HepG2 (cell line): ENCODE measurements at regions not wholly inside any gene's neighbourhood (a gene's known extent, or its start where the extent isn't known, plus 50 kb on each side); places are given as distances from the start of the nearest gene placed in this dataset.
"Not testable (repeated sequence)": the region's sequence is repeated elsewhere in the genome, so short reads cannot be mapped to it uniquely, and the experiment has no call there.

Experiments
- ATAC-seq: fragments of 200-7000 bp; cut with Tn5 transposase; 3 replicates; pipeline ENCODE4 v1.9.1; 2020; ENCODE audit warnings: mild to moderate bottlenecking, moderate library complexity
- BruUV-seq: library from RNA; stranded (reverse); fragments of 400-500 nt; replicated peaks from 2 replicates; lab custom pipeline; 2021; lab: Mats Ljungman, UMichigan
- CTCF ChIA-PET: fragments of 300-600 bp; formaldehyde crosslinking; extraction: SDS; loops from one replicate; lab custom pipeline; 2021; ENCODE audit warnings: low total read pairs, inconsistent platforms, low intra/inter-chr PET ratio; lab: Yijun Ruan, JAX
- POLR2A ChIA-PET: fragments of 350-600 bp; sonication (Branson Sonifier 250); formaldehyde crosslinking; loops from one replicate; lab custom pipeline; 2020; ENCODE audit warnings: antibody characterized with exemption, inconsistent platforms; lab: Yijun Ruan, JAX
- DNase-seq: peaks from one replicate; pipeline ENCODE4 v3.0.0-alpha.2; 2015; ENCODE audit warnings: low spot score
- FAIRE-seq: peaks from 3 replicates; lab custom pipeline; 2011; peaks lifted over from hg19 to GRCh38; lab: Jason Lieb, UNC
- H2AFZ ChIP-seq: one replicate; pipeline ENCODE4 v1.6.1; 2011; ENCODE audit warnings: low read length, inconsistent platforms
- H3K27ac ChIP-seq: fragments of 300-600 bp; 3 replicates; pipeline ENCODE4 v1.8.0; 2011; ENCODE audit warnings: mixed run types, mild to moderate bottlenecking, mixed read lengths, low read length, inconsistent platforms; ENCODE audit not compliant: insufficient read depth; ENCODE audit errors: extremely low read length
- H3K27me3 ChIP-seq, 2 experiments: fragments of 200-600 bp in 1 of 2; 2 replicates in 1 of 2; 3 replicates in 1 of 2; pipeline versions ENCODE4 v1.6.0 to v1.8.0; 2011; ENCODE audit warnings: low read length in 2 of 2, mild to moderate bottlenecking in 2 of 2, moderate library complexity in 2 of 2, inconsistent platforms in 1 of 2; ENCODE audit not compliant: insufficient read depth in 2 of 2, control insufficient read depth in 1 of 2
- H3K36me3 ChIP-seq, 2 experiments: fragments of 200-600 bp in 1 of 2; replicated peaks in 1 of 2; 2 replicates in 1 of 2; 3 replicates in 1 of 2; pipeline versions ENCODE4 v1.5.1 to v1.8.0; 2011; ENCODE audit warnings: low read length in 2 of 2, inconsistent platforms in 1 of 2; ENCODE audit not compliant: insufficient read depth in 2 of 2, control insufficient read depth in 1 of 2
- H3K4me1 ChIP-seq: 2 replicates; pipeline ENCODE4 v1.5.1; 2012; ENCODE audit warnings: low read length, inconsistent platforms; ENCODE audit not compliant: insufficient read depth
- H3K4me2 ChIP-seq: 2 replicates; pipeline ENCODE4 v1.6.0; 2011; ENCODE audit warnings: low read depth, low read length, inconsistent platforms
- H3K4me3 ChIP-seq, 3 experiments: fragments of 200-600 bp in 1 of 3; sonication (generic), shearing (Covaris generic) in 1 of 3; replicated peaks in 1 of 3; 2 replicates each; pipeline ENCODE4 v1.5.1; 2011 to 2016; ENCODE audit warnings: low read length in 3 of 3, inconsistent platforms in 2 of 3, low read depth in 2 of 3, mild to moderate bottlenecking in 2 of 3, control low read depth in 1 of 3, mixed read lengths in 1 of 3; ENCODE audit not compliant: insufficient read depth in 1 of 3
- H3K79me2 ChIP-seq: one replicate; pipeline ENCODE4 v1.6.1; 2011; ENCODE audit warnings: low read length, inconsistent platforms; ENCODE audit not compliant: insufficient read depth
- H3K9ac ChIP-seq: 2 replicates; pipeline ENCODE4 v1.6.0; 2011; ENCODE audit warnings: mild to moderate bottlenecking, low read depth, low read length, inconsistent platforms; ENCODE audit not compliant: insufficient read depth
- H3K9me3 ChIP-seq: 2 replicates; pipeline ENCODE4 v1.5.1; 2012; ENCODE audit warnings: mild to moderate bottlenecking, low read length
- H4K20me1 ChIP-seq: 2 replicates; pipeline ENCODE4 v1.6.0; 2011; ENCODE audit warnings: inconsistent platforms, mild to moderate bottlenecking, low read length, moderate library complexity; ENCODE audit not compliant: insufficient read depth
- ATAD3A ChIP-seq: sonication (generic); formaldehyde crosslinking; IDR thresholded peaks from 2 replicates; pipeline ENCODE4 v1.4.0; 2020; ENCODE audit warnings: missing genetic modification reagents
- SKI ChIP-seq: fragments of 450-650 bp; IDR thresholded peaks from one replicate; pipeline ENCODE4 v1.6.1; 2018; ENCODE audit warnings: mild to moderate bottlenecking; ENCODE audit not compliant: partially characterized antibody
- TBX2 ChIP-seq: sonication (generic); formaldehyde crosslinking; IDR thresholded peaks from 2 replicates; pipeline ENCODE4 v1.5.0; 2020; ENCODE audit warnings: missing genetic modification reagents, mild to moderate bottlenecking, borderline replicate concordance
- ZBTB1 ChIP-seq: sonication (generic); formaldehyde crosslinking; IDR thresholded peaks from 2 replicates; pipeline ENCODE4 v1.4.0; 2020; ENCODE audit warnings: missing genetic modification reagents, borderline replicate concordance
- ZNF326 ChIP-seq: sonication (generic); formaldehyde crosslinking; IDR thresholded peaks from 2 replicates; pipeline ENCODE4 v1.4.0; 2020; ENCODE audit warnings: missing genetic modification reagents, borderline replicate concordance
- ZNF367 ChIP-seq: sonication (generic); formaldehyde crosslinking; IDR thresholded peaks from 2 replicates; pipeline ENCODE4 v1.4.0; 2020; ENCODE audit warnings: missing genetic modification reagents, borderline replicate concordance
- ZNF552 ChIP-seq: sonication (generic); formaldehyde crosslinking; IDR thresholded peaks from 2 replicates; pipeline ENCODE4 v1.9.0; 2022; ENCODE audit warnings: missing genetic modification reagents, mild to moderate bottlenecking, borderline replicate concordance
- WGBS: methylation state at CpG from one replicate; pipeline ENCODE4 v1.1.6; 2017; ENCODE audit warnings: low lambda C conversion rate; 5-methylcytosine and 5-hydroxymethylcytosine counted together
- in situ Hi-C: cut with HindIII; loops from 2 replicates; pipeline ENCODE4 v1.10.0; 2017; ENCODE audit warnings: low pct_unique_long_range_greater_than_20kb; ENCODE audit not compliant: extremely low pct_ligation_motif_present
- intact Hi-C: fragments of 100-400 bp; cut with micrococcal nuclease; formaldehyde crosslinking; loops from one replicate; pipeline ENCODE4 v1.10.0; 2022; ENCODE audit not compliant: unreplicated experiment

DNA sequence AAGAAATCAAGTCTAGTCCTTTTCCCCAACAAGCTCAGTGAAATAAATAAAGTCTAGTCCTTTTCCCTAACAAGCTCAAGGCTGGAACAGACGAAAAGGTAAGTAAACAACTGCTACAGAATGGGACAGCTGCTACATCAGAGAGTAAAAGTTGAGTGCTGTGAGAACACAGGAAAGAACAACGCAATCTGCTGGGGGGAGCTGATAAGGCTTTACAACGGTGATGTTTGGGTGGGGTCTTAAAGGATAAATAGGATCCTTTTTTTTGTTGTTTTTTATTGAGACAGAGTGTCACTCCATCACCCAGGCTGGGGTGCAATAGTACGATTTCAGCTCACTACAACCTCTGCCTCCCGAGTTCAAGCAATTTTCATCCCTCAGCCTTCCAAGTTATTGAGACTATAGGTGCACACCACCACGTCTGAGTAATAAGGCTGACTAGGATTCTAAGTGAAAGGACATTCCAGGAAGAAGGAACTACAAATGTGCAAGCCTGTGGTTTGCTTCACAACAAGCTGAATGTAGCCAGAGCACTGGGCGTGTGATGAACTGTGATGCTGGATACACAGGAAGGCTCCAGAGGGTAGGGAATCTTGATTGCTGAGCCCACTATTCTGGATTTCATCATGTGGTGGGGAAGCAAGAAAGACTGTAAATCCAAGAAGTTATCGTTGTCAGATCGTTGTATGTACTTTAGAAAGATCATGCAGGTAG lies 54.7 kb upstream of the KCTD7 start:
- H3K9me3 ChIP-seq, H3K4me3 ChIP-seq, H3K27ac ChIP-seq, POLR2A ChIA-PET, intact Hi-C loops, FAIRE-seq, BruUV-seq, H3K4me1 ChIP-seq, H3K9ac ChIP-seq, H3K4me2 ChIP-seq, H3K27me3 ChIP-seq, in situ Hi-C loops, ATAC-seq, H2AFZ ChIP-seq, CTCF ChIA-PET, DNase-seq, H4K20me1 ChIP-seq: not testable (repeated sequence)
- peaks cover 63% of the 10 kb centered on the region for H3K79me2 ChIP-seq
- peaks cover 15 to 58% of the 10 kb centered on the region in 2 experiments for H3K36me3 ChIP-seq
- WGBS, result 97% methylated on average over 9 of the region's 9 CpGs

DNA sequence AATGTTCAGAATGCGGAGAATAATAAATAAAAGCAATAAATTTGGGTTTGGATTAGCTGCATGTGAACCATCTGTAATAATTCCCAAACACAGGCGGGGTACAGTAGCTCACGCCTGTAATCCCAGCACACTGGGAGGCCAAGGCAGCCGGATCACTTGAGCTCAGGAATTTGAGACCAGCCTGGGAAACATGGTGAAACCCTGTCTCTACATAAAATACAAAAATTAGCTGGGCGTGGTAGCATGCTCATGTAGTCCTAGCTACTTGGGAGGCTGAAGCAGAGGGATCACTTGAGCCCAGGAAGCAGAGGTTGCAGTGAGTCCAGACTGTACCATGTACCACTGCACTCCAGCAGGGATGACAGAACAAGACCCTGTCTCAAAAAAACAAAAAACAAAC lies 53.9 kb upstream of the KCTD7 start:
- H3K36me3 ChIP-seq, result peaks cover 15 to 55% of the 10 kb centered on the region in 2 experiments
- WGBS, result 99% methylated on average over 5 of the region's 5 CpGs
- H3K27me3 ChIP-seq, H3K9me3 ChIP-seq, FAIRE-seq, BruUV-seq, H4K20me1 ChIP-seq, ATAC-seq, H3K4me2 ChIP-seq, DNase-seq, H2AFZ ChIP-seq, intact Hi-C loops, H3K4me1 ChIP-seq, POLR2A ChIA-PET, H3K4me3 ChIP-seq, H3K27ac ChIP-seq, CTCF ChIA-PET, H3K9ac ChIP-seq, in situ Hi-C loops: not testable (repeated sequence)
- H3K79me2 ChIP-seq, result peaks cover 70% of the 10 kb centered on the region

DNA sequence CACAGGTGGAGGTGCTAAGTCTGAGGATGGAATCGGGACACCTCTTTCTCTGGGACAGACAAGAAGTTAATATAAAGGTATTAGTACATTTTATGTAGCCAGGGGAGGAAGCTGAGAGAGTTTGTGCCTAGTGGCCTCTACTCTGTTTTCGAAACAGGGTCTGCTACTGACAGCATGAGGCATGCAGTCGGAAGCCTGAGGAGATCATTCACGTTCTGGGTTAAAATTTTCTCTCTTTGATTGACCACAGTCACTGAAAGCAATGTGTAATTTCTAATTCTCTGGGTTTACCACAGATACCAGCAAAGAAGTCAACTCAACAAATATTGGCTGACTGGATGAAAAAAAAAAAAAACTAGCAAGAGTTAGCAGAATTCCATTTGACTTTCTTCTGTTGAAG lies 53.3 kb upstream of the KCTD7 start:
- 99% methylated on average over 4 of the region's 4 CpGs for WGBS
- no peak for FAIRE-seq
- H4K20me1 ChIP-seq, result no peaks in the 10 kb centered on the region

More for the DNA sequence above, 53.3 kb upstream of the KCTD7 start:
- ATAC-seq, result no peak
- no peak overlapping the region for H3K27ac ChIP-seq
- no peak overlapping the region for H3K9ac ChIP-seq
- peaks cover 15 to 55% of the 10 kb centered on the region in 2 experiments for H3K36me3 ChIP-seq
- CTCF ChIA-PET, result no interaction called here
- in situ Hi-C loops (no loop called here), intact Hi-C loops (no loop called here)
- no peak overlapping the region for H3K4me2 ChIP-seq
- BruUV-seq, result no TSS peak
- no peak for DNase-seq
- no peaks in the 10 kb centered on the region for H3K9me3 ChIP-seq
- POLR2A ChIA-PET, result no interaction called here
- H3K79me2 ChIP-seq, result peaks cover 72% of the 10 kb centered on the region
- no peaks in the 10 kb centered on the region for H3K4me1 ChIP-seq
- H3K4me3 ChIP-seq, result no peak overlapping the region
- H3K27me3 ChIP-seq, result no peaks in the 10 kb centered on the region
- no peak overlapping the region for H2AFZ ChIP-seq
- TF ChIP-seq ZBTB1 (CRISPR knock-in tag), result no peak
- TF ChIP-seq ATAD3A (CRISPR knock-in tag), result no peak
- no peak for TF ChIP-seq ZNF552 (CRISPR knock-in tag)
- TF ChIP-seq TBX2 (CRISPR knock-in tag), result no peak
- no peak for TF ChIP-seq SKI
- no peak for TF ChIP-seq ZNF367 (CRISPR knock-in tag)
- no peak for TF ChIP-seq ZNF326 (CRISPR knock-in tag)
- TF ChIP-seq, all 625 proteins: peak for 0
